HepG2 (cell line): ENCODE measurements at regions not wholly inside any gene's neighbourhood (a gene's known extent, or its start where the extent isn't known, plus 50 kb on each side); places are given as distances from the start of the nearest gene placed in this dataset.

Experiments
- ATAC-seq: fragments of 200-7000 bp; cut with Tn5 transposase; 3 replicates; pipeline ENCODE4 v1.9.1; 2020; ENCODE audit warnings: mild to moderate bottlenecking, moderate library complexity
- BruUV-seq: library from RNA; stranded (reverse); fragments of 400-500 nt; replicated peaks from 2 replicates; lab custom pipeline; 2021; lab: Mats Ljungman, UMichigan
- CTCF ChIA-PET: fragments of 300-600 bp; formaldehyde crosslinking; extraction: SDS; loops from one replicate; lab custom pipeline; 2021; ENCODE audit warnings: low total read pairs, inconsistent platforms, low intra/inter-chr PET ratio; lab: Yijun Ruan, JAX
- POLR2A ChIA-PET: fragments of 350-600 bp; sonication (Branson Sonifier 250); formaldehyde crosslinking; loops from one replicate; lab custom pipeline; 2020; ENCODE audit warnings: antibody characterized with exemption, inconsistent platforms; lab: Yijun Ruan, JAX
- DNase-seq: peaks from one replicate; pipeline ENCODE4 v3.0.0-alpha.2; 2015; ENCODE audit warnings: low spot score
- FAIRE-seq: peaks from 3 replicates; lab custom pipeline; 2011; peaks lifted over from hg19 to GRCh38; lab: Jason Lieb, UNC
- H2AFZ ChIP-seq: one replicate; pipeline ENCODE4 v1.6.1; 2011; ENCODE audit warnings: low read length, inconsistent platforms
- H3K27ac ChIP-seq: fragments of 300-600 bp; 3 replicates; pipeline ENCODE4 v1.8.0; 2011; ENCODE audit warnings: mixed run types, mild to moderate bottlenecking, mixed read lengths, low read length, inconsistent platforms; ENCODE audit not compliant: insufficient read depth; ENCODE audit errors: extremely low read length
- H3K27me3 ChIP-seq, 2 experiments: fragments of 200-600 bp in 1 of 2; 2 replicates in 1 of 2; 3 replicates in 1 of 2; pipeline versions ENCODE4 v1.6.0 to v1.8.0; 2011; ENCODE audit warnings: low read length in 2 of 2, mild to moderate bottlenecking in 2 of 2, moderate library complexity in 2 of 2, inconsistent platforms in 1 of 2; ENCODE audit not compliant: insufficient read depth in 2 of 2, control insufficient read depth in 1 of 2
- H3K36me3 ChIP-seq, 2 experiments: fragments of 200-600 bp in 1 of 2; replicated peaks in 1 of 2; 2 replicates in 1 of 2; 3 replicates in 1 of 2; pipeline versions ENCODE4 v1.5.1 to v1.8.0; 2011; ENCODE audit warnings: low read length in 2 of 2, inconsistent platforms in 1 of 2; ENCODE audit not compliant: insufficient read depth in 2 of 2, control insufficient read depth in 1 of 2
- H3K4me1 ChIP-seq: 2 replicates; pipeline ENCODE4 v1.5.1; 2012; ENCODE audit warnings: low read length, inconsistent platforms; ENCODE audit not compliant: insufficient read depth
- H3K4me2 ChIP-seq: 2 replicates; pipeline ENCODE4 v1.6.0; 2011; ENCODE audit warnings: low read depth, low read length, inconsistent platforms
- H3K4me3 ChIP-seq, 3 experiments: fragments of 200-600 bp in 1 of 3; sonication (generic), shearing (Covaris generic) in 1 of 3; replicated peaks in 1 of 3; 2 replicates each; pipeline ENCODE4 v1.5.1; 2011 to 2016; ENCODE audit warnings: low read length in 3 of 3, inconsistent platforms in 2 of 3, low read depth in 2 of 3, mild to moderate bottlenecking in 2 of 3, control low read depth in 1 of 3, mixed read lengths in 1 of 3; ENCODE audit not compliant: insufficient read depth in 1 of 3
- H3K79me2 ChIP-seq: one replicate; pipeline ENCODE4 v1.6.1; 2011; ENCODE audit warnings: low read length, inconsistent platforms; ENCODE audit not compliant: insufficient read depth
- H3K9ac ChIP-seq: 2 replicates; pipeline ENCODE4 v1.6.0; 2011; ENCODE audit warnings: mild to moderate bottlenecking, low read depth, low read length, inconsistent platforms; ENCODE audit not compliant: insufficient read depth
- H3K9me3 ChIP-seq: 2 replicates; pipeline ENCODE4 v1.5.1; 2012; ENCODE audit warnings: mild to moderate bottlenecking, low read length
- H4K20me1 ChIP-seq: 2 replicates; pipeline ENCODE4 v1.6.0; 2011; ENCODE audit warnings: inconsistent platforms, mild to moderate bottlenecking, low read length, moderate library complexity; ENCODE audit not compliant: insufficient read depth
- ASH2L ChIP-seq: fragments of 300-600, 200-600 bp; sonication (generic); IDR thresholded peaks from 2 replicates; pipeline ENCODE4 v1.7.0; 2017; ENCODE audit warnings: low read depth, mild to moderate bottlenecking, moderate library complexity, mixed read lengths, low read length; ENCODE audit not compliant: insufficient read length
- CEBPG ChIP-seq: IDR thresholded peaks from 2 replicates; pipeline ENCODE4 v1.6.1; 2016
- GMEB2 ChIP-seq: IDR thresholded peaks from 2 replicates; pipeline ENCODE4 v1.6.1; 2016; ENCODE audit warnings: missing biosample characterization, missing genetic modification reagents, low read depth
- HHEX ChIP-seq: IDR thresholded peaks from 2 replicates; pipeline ENCODE4 v1.6.1; 2016; ENCODE audit warnings: control low read depth
- KLF6 ChIP-seq: IDR thresholded peaks from 2 replicates; pipeline ENCODE4 v1.8.0; 2016; ENCODE audit warnings: missing biosample characterization, missing genetic modification reagents
- KLF9 ChIP-seq: IDR thresholded peaks from 2 replicates; pipeline ENCODE4 v1.6.1; 2016; ENCODE audit warnings: low read depth
- MEF2D ChIP-seq: sonication (generic); formaldehyde crosslinking; IDR thresholded peaks from 2 replicates; pipeline ENCODE4 v1.5.1; 2020; ENCODE audit warnings: mild to moderate bottlenecking, missing genetic modification reagents
- MEIS1 ChIP-seq: sonication (generic); formaldehyde crosslinking; IDR thresholded peaks from 2 replicates; pipeline ENCODE4 v1.9.0; 2021; ENCODE audit warnings: mild to moderate bottlenecking, missing genetic modification reagents, moderate library complexity, borderline replicate concordance
- RELA ChIP-seq: sonication (generic); formaldehyde crosslinking; IDR thresholded peaks from 2 replicates; pipeline ENCODE4 v1.4.0; 2020; ENCODE audit warnings: missing genetic modification reagents
- SNRNP70 ChIP-seq: fragments of 200-400 bp; formaldehyde crosslinking; IDR thresholded peaks from 2 replicates; pipeline ENCODE4 v1.6.1; 2017; ENCODE audit warnings: mild to moderate bottlenecking, low read depth, low read length, moderate library complexity
- ZNF33B ChIP-seq: sonication (generic); formaldehyde crosslinking; IDR thresholded peaks from 2 replicates; pipeline ENCODE4 v1.5.1; 2020; ENCODE audit warnings: mild to moderate bottlenecking, missing genetic modification reagents
- ZNF430 ChIP-seq: sonication (generic); formaldehyde crosslinking; IDR thresholded peaks from 2 replicates; pipeline ENCODE4 v1.9.0; 2021; ENCODE audit warnings: mild to moderate bottlenecking, missing genetic modification reagents
- ZNF878 ChIP-seq: sonication (generic); formaldehyde crosslinking; IDR thresholded peaks from 2 replicates; pipeline ENCODE4 v1.8.1; 2023; ENCODE audit warnings: mild to moderate bottlenecking, missing genetic modification reagents, moderate library complexity
- ZXDC ChIP-seq: sonication (generic); formaldehyde crosslinking; IDR thresholded peaks from 2 replicates; pipeline ENCODE4 v1.5.0; 2020; ENCODE audit warnings: mild to moderate bottlenecking, missing genetic modification reagents
- ZZZ3 ChIP-seq: sonication (generic); formaldehyde crosslinking; IDR thresholded peaks from 2 replicates; pipeline ENCODE4 v1.4.0; 2020; ENCODE audit warnings: missing genetic modification reagents, mild to moderate bottlenecking, borderline replicate concordance
- WGBS: methylation state at CpG from one replicate; pipeline ENCODE4 v1.1.6; 2017; ENCODE audit warnings: low lambda C conversion rate; 5-methylcytosine and 5-hydroxymethylcytosine counted together
- in situ Hi-C: cut with HindIII; loops from 2 replicates; pipeline ENCODE4 v1.10.0; 2017; ENCODE audit warnings: low pct_unique_long_range_greater_than_20kb; ENCODE audit not compliant: extremely low pct_ligation_motif_present
- intact Hi-C: fragments of 100-400 bp; cut with micrococcal nuclease; formaldehyde crosslinking; loops from one replicate; pipeline ENCODE4 v1.10.0; 2022; ENCODE audit not compliant: unreplicated experiment
- TF ChIP-seq, protein P1 (sequence below): sonication (generic); formaldehyde crosslinking; conservative IDR thresholded peaks from 2 replicates; pipeline ENCODE4 v1.4.0; 2020; ENCODE audit warnings: missing genetic modification reagents
- TF ChIP-seq, protein P2 (sequence below): sonication (generic); formaldehyde crosslinking; conservative IDR thresholded peaks from 2 replicates; pipeline ENCODE4 v1.8.0; 2022; ENCODE audit warnings: missing genetic modification reagents

DNA sequence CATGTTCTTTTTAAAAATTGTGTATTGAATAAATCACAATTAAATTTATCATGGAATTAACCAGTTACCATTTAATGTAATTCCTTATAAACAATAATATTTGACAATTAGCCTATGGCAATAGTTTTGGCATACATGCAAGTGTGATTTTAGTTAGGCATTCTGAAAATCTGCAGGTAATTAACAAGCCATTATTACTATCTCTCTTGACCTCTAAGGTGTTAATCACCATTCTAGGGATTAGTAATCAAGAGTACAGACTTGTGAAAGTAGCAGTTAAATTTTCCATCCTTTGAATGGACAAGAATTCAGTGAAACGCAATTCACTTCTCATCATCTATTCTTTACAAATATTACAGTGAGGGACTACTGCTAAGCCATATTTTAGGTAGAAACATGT, 127.7 kb upstream of the CHST9 start:
- H3K9me3 ChIP-seq, result no peaks in the 10 kb centered on the region
- FAIRE-seq (no peak), DNase-seq (no peak), ATAC-seq (no peak)
- H3K36me3 ChIP-seq, result no peaks in the 10 kb centered on the region
- no peak overlapping the region for H3K27ac ChIP-seq
- no peak overlapping the region for H3K9ac ChIP-seq
- CTCF ChIA-PET, result no interaction called here
- no peak overlapping the region for H2AFZ ChIP-seq
- WGBS, result 3% methylated on average over 1 of the region's 1 CpG
- TF ChIP-seq, protein P1, sequence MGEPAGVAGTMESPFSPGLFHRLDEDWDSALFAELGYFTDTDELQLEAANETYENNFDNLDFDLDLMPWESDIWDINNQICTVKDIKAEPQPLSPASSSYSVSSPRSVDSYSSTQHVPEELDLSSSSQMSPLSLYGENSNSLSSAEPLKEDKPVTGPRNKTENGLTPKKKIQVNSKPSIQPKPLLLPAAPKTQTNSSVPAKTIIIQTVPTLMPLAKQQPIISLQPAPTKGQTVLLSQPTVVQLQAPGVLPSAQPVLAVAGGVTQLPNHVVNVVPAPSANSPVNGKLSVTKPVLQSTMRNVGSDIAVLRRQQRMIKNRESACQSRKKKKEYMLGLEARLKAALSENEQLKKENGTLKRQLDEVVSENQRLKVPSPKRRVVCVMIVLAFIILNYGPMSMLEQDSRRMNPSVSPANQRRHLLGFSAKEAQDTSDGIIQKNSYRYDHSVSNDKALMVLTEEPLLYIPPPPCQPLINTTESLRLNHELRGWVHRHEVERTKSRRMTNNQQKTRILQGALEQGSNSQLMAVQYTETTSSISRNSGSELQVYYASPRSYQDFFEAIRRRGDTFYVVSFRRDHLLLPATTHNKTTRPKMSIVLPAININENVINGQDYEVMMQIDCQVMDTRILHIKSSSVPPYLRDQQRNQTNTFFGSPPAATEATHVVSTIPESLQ (CRISPR knock-in tag), result no peak
- TF ChIP-seq KLF9 (CRISPR knock-in tag), result no peak
- TF ChIP-seq ZZZ3, result no peak
- TF ChIP-seq CEBPG (CRISPR knock-in tag), result no peak
- no peak for TF ChIP-seq GMEB2 (CRISPR knock-in tag)
- TF ChIP-seq, protein P2, sequence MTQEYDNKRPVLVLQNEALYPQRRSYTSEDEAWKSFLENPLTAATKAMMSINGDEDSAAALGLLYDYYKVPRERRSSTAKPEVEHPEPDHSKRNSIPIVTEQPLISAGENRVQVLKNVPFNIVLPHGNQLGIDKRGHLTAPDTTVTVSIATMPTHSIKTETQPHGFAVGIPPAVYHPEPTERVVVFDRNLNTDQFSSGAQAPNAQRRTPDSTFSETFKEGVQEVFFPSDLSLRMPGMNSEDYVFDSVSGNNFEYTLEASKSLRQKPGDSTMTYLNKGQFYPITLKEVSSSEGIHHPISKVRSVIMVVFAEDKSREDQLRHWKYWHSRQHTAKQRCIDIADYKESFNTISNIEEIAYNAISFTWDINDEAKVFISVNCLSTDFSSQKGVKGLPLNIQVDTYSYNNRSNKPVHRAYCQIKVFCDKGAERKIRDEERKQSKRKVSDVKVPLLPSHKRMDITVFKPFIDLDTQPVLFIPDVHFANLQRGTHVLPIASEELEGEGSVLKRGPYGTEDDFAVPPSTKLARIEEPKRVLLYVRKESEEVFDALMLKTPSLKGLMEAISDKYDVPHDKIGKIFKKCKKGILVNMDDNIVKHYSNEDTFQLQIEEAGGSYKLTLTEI, result no peak
- no peak for TF ChIP-seq MEIS1 (CRISPR knock-in tag)
- no peak for TF ChIP-seq MEF2D
- TF ChIP-seq SNRNP70, result no peak
- no peak for TF ChIP-seq ZNF33B (CRISPR knock-in tag)
- TF ChIP-seq ZNF430 (CRISPR knock-in tag), result no peak
- no peak for TF ChIP-seq ASH2L
- TF ChIP-seq HHEX, result no peak
- TF ChIP-seq ZNF878 (CRISPR knock-in tag), result no peak
- no peak for TF ChIP-seq RELA (CRISPR knock-in tag)
- TF ChIP-seq ZXDC (CRISPR knock-in tag), result no peak
- TF ChIP-seq KLF6 (CRISPR knock-in tag), result no peak
- H3K4me1 ChIP-seq, result no peaks in the 10 kb centered on the region
- in situ Hi-C loops (loop anchor here (25.0 kb wide), 1 partner anchor 501 kb away; no protein-coding TSS in a partner anchor), intact Hi-C loops (no loop called here)
- no peaks in the 10 kb centered on the region for H3K79me2 ChIP-seq
- POLR2A ChIA-PET, result no interaction called here
- no TSS peak for BruUV-seq
- no peak overlapping the region for H3K4me3 ChIP-seq
- H4K20me1 ChIP-seq, result no peaks in the 10 kb centered on the region
- no peak overlapping the region for H3K4me2 ChIP-seq
- H3K27me3 ChIP-seq, result no peaks in the 10 kb centered on the region
